ENCODE measurements at regions not wholly inside any gene's neighbourhood (a gene's known extent, or its start where the extent isn't known, plus 50 kb on each side); places are given as distances from the start of the nearest gene placed in this dataset.
"Not testable (repeated sequence)": the region's sequence is repeated elsewhere in the genome, so short reads cannot be mapped to it uniquely, and the experiment has no call there.

- DNase-seq, result no peak
Measured at GRCh38 chr1:221268295-221268694, 389.1 kb downstream of the HLX start.

GRCh38 chr1:221271701-221272100 is 392.5 kb downstream of the HLX start:
- no peak for DNase-seq

GRCh38 chr1:221272940-221273339 is 393.7 kb downstream of the HLX start:
- DNase-seq, result no peak

GRCh38 chr1:221274373-221274772 is 395.1 kb downstream of the HLX start:
- DNase-seq, result no peak

GRCh38 chr1:221276896-221277409 is 397.7 kb downstream of the HLX start:
- DNase-seq, result no peak

- no peak for DNase-seq
Measured at GRCh38 chr1:221279146-221279545, 399.9 kb downstream of the HLX start.

- no peak for DNase-seq
Measured at GRCh38 chr1:221283532-221283931, 404.3 kb downstream of the HLX start.

GRCh38 chr1:221284028-221284427 is 404.8 kb downstream of the HLX start:
- DNase-seq, result no peak

GRCh38 chr1:221284991-221285390 is 405.7 kb downstream of the HLX start:
- DNase-seq, result not testable (repeated sequence)

GRCh38 chr1:221285458-221286210 is 406.4 kb downstream of the HLX start:
- not testable (repeated sequence) for DNase-seq

- DNase-seq, result no peak
Measured at GRCh38 chr1:221286399-221286798, 407.2 kb downstream of the HLX start.

- DNase-seq, result no peak
Measured at GRCh38 chr1:221289103-221289502, 409.9 kb downstream of the HLX start.

- DNase-seq, result no peak
Measured at GRCh38 chr1:221290669-221291068, 411.4 kb downstream of the HLX start.

GRCh38 chr1:221291113-221291512 is 411.9 kb downstream of the HLX start:
- no peak for DNase-seq

- DNase-seq, result no peak
Measured at GRCh38 chr1:221292652-221293051, 413.4 kb downstream of the HLX start.

- DNase-seq, result no peak
Measured at GRCh38 chr1:221294242-221294641, 415.0 kb downstream of the HLX start.

- DNase-seq, result no peak
Measured at GRCh38 chr1:221302357-221302756, 423.1 kb downstream of the HLX start.

GRCh38 chr1:221302810-221303209 is 423.6 kb downstream of the HLX start:
- DNase-seq, result no peak

- DNase-seq, result no peak
Measured at GRCh38 chr1:221303623-221304022, 424.4 kb downstream of the HLX start.

- DNase-seq, result no peak
Measured at GRCh38 chr1:221306239-221306638, 427.0 kb downstream of the HLX start.

GRCh38 chr1:221308534-221309511 is 429.6 kb downstream of the HLX start:
- DNase-seq, result no peak

GRCh38 chr1:221309723-221310122 is 430.5 kb downstream of the HLX start:
- DNase-seq, result no peak

- no peak for DNase-seq
Measured at GRCh38 chr1:221310180-221310579, 430.9 kb downstream of the HLX start.

- peak; percentile 24 for DNase-seq
Measured at GRCh38 chr1:221315330-221315729, 426.6 kb downstream of the DUSP10 start.
